Lower leg skin (tissue), 4 donors: ENCODE measurements at regions not wholly inside any gene's neighbourhood (a gene's known extent, or its start where the extent isn't known, plus 50 kb on each side); places are given as distances from the start of the nearest gene placed in this dataset.
"Not testable (repeated sequence)": the region's sequence is repeated elsewhere in the genome, so short reads cannot be mapped to it uniquely, and the experiment has no call there.

Source experiments
- DNase-seq, 2 donors: peaks; one replicate each; pipeline ENCODE4 v3.0.0-alpha.2; 2019; ENCODE audit warnings: low spot score in 2 of 2
- H3K4me3 ChIP-seq: fragments of 200-600 bp; sonication (generic); 2 replicates; pipeline ENCODE4 v1.5.1; 2017; ENCODE audit warnings: mild to moderate bottlenecking, low read depth; ENCODE audit not compliant: poor library complexity, severe bottlenecking
- POLR2A ChIP-seq, 2 donors: fragments of 450-650 bp; IDR thresholded peaks; one replicate each; pipeline ENCODE4 v1.6.1; 2016 to 2017; ENCODE audit warnings: antibody characterized with exemption in 2 of 2, mild to moderate bottlenecking in 1 of 2, moderate library complexity in 1 of 2
- WGBS, 2 donors: methylation state at CpG; one replicate each; pipeline ENCODE4 v1.1.5; 2018; 5-methylcytosine and 5-hydroxymethylcytosine counted together
- intact Hi-C: fragments of 100-400 bp; cut with DNase I; formaldehyde crosslinking; loops from one replicate; pipeline ENCODE4 v1.15.0; 2023; ENCODE audit warnings: low total_unique reads
- TF ChIP-seq, protein P1 (sequence below), 3 donors: fragments of 450-650 bp; IDR thresholded peaks; one replicate each; pipeline ENCODE4 v1.5.1; 2016; ENCODE audit warnings: antibody characterized with exemption in 3 of 3, mild to moderate bottlenecking in 3 of 3, moderate library complexity in 2 of 3

DNA sequence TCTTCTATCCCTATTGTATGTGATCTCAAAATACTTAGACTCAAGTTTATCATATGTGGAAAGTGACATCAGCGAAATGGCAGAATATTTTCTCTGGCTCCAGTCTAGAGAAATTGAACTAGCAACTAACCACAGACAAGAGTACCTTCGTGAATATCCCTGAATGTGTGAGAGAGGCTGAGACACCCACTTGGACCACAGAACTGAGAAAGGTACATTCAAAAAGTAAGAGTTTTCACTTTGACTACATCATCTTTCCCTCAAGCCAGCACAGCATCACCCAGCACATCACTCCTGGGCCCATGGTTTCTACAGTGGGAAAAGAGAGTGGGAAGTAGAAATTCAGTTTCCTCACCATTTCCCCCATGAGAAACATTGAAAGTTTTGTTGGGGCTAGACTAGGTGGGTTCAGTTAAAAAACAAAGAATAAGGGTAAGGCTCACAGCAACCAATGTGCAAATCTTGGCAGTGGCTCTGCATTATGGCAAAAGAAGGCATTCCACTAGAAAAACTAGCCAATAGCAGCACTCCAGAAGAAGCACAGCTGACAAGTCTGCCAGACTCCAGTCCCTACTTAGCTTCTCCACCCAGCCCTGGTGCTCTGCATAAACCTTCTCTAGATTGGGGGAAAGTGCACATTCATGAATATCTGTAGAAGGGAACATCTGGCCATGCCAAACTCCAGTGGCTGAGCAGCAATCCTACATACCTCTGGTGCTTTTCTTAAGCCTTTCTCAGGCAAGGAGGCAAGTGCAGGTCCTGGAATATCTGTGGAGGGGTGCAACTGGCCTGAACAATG lies 225.6 kb upstream of the VLDLR start:
- no peak overlapping the region for H3K4me3 ChIP-seq
- DNase-seq: no peak
- intact Hi-C loops: no loop called here
- no peak for TF ChIP-seq POLR2A (IDR thresholded peaks at IDR 0.05)
- TF ChIP-seq, protein P1, sequence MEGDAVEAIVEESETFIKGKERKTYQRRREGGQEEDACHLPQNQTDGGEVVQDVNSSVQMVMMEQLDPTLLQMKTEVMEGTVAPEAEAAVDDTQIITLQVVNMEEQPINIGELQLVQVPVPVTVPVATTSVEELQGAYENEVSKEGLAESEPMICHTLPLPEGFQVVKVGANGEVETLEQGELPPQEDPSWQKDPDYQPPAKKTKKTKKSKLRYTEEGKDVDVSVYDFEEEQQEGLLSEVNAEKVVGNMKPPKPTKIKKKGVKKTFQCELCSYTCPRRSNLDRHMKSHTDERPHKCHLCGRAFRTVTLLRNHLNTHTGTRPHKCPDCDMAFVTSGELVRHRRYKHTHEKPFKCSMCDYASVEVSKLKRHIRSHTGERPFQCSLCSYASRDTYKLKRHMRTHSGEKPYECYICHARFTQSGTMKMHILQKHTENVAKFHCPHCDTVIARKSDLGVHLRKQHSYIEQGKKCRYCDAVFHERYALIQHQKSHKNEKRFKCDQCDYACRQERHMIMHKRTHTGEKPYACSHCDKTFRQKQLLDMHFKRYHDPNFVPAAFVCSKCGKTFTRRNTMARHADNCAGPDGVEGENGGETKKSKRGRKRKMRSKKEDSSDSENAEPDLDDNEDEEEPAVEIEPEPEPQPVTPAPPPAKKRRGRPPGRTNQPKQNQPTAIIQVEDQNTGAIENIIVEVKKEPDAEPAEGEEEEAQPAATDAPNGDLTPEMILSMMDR (IDR thresholded peaks at IDR 0.05): no peak
- 92 to 96% methylated on average over 2 of the region's 2 CpGs for WGBS, 2 donors

DNA sequence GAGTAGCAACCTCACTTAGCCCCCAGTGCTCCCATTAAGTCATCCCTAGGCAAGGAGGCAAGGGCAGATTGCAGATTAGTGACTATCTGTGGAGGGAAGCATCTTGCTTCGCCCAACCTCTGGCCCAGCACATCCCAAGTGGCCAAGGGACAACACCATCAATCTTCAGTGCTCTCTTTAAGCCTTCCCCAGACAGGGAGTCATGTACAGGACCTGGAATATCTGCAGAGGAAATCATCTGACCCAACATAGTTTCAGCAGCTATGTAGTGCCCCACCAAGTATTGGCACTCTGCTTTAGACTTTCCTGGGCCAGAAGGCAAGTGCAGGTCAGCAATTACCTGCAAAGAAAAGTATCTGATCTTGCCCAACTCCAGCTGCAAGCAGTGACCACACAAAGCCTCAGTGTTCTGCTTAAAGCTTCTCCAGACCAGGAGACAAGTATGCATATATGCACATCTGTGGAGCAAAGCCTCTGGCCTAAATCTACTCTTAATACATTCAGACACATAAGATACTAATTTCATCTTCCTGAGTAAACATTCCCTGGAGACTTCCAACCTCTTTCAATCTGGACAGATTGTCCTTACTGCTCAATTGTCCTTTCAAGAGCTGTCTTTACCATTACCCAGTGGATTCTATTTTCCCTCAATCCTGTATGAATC lies 224.8 kb upstream of the VLDLR start:
- H3K4me3 ChIP-seq: no peak overlapping the region
- intact Hi-C loops: no loop called here
- DNase-seq: no peak
- TF ChIP-seq POLR2A (IDR thresholded peaks at IDR 0.05): no peak
- TF ChIP-seq, protein P1 (IDR thresholded peaks at IDR 0.05): no peak
- 0 to 29% methylated on average over 1 of the region's 1 CpG for WGBS, 2 donors

DNA sequence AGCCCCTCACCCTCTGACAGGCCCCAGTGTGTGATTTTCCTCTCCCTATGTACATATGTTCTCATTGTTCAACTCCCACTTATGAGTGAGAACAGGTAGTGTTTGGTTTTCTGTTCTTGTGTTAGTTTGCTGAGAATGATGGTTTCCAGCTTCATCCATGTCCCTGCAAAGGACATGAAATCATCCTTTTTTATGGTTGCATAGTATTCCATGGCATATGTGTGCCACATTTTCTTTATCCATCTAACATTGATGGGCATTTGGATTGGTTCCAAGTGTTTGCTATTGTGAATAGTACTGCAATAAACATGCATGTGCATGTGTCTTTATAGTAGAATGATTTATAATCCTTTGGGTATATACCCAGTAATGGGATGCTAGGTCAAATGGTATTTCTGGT lies 223.7 kb upstream of the VLDLR start:
- H3K4me3 ChIP-seq, DNase-seq, intact Hi-C loops: not testable (repeated sequence)

DNA sequence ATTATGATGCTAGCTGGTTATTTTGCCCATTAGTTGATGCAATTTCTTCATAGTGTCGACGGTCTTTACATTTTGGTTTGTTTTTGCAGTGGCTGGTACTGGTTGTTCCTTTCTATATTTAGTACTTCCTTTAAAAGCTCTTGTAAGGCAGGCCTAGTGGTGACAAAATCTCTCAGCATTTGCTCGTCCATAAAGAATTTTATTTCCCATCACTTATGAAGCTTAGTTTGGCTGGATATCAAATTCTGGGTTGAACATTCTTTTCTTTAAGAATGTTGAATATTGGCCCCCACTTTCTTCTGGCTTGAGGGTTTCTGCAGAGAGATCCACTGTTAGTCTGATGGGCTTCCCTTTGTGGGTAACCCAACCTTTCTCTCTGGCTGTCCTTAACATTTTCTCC lies 219.8 kb upstream of the VLDLR start:
- intact Hi-C loops, H3K4me3 ChIP-seq, DNase-seq: not testable (repeated sequence)
- 70 to 80% methylated on average over 3 of the region's 3 CpGs for WGBS, 2 donors

DNA sequence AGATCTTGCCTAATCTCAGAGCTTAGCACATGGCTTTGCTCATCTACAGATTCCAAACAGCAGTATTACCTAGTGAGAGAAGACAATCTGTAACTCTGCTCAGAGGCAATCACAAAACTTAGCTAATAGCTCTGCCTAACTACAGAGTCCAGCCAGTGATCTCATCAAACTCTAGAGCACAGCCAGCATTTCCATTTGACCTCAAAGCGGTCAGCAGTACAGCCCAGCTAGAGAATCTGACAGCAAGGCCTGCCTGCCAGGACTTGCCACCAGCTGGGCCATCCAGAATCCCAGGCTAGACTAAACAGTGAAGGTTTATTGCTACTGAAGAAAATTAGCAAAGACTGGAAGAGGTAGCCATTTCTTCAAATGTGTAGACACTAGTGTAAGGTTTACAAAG lies 217.9 kb upstream of the VLDLR start:
- 0 to 43% methylated on average over 1 of the region's 1 CpG for WGBS, 2 donors
- H3K4me3 ChIP-seq: no peak overlapping the region
- intact Hi-C loops: no loop called here
- DNase-seq: no peak
- TF ChIP-seq, protein P1 (IDR thresholded peaks at IDR 0.05): no peak
- TF ChIP-seq POLR2A (IDR thresholded peaks at IDR 0.05): no peak

DNA sequence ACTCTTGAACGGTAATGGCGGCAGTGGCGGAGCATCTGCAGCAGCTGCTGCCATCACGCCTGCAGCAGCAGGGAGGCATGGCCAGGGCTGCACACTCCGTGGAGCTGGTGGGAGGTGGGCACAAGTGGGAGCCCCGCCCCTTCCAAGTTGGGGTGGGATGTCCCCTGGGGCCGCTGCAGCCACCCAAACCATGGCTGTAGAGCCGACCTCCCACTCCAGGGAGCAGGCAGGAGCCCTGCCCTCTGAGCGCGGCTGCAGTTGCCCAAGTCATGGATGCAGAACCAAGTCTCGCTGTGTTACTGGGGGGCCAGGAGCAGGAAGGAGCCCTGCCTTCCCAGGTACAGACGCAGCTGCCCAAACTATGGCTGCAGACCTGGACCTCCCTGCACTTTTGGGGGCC lies 215.3 kb upstream of the VLDLR start:
- no peak for TF ChIP-seq POLR2A (IDR thresholded peaks at IDR 0.05)
- TF ChIP-seq, protein P1 (IDR thresholded peaks at IDR 0.05): no peak
- H3K4me3 ChIP-seq: no peak overlapping the region
- WGBS, 2 donors: 88 to 95% methylated on average over 6 to 10 of the region's 12 CpGs
- DNase-seq: no peak
- intact Hi-C loops: no loop called here

DNA sequence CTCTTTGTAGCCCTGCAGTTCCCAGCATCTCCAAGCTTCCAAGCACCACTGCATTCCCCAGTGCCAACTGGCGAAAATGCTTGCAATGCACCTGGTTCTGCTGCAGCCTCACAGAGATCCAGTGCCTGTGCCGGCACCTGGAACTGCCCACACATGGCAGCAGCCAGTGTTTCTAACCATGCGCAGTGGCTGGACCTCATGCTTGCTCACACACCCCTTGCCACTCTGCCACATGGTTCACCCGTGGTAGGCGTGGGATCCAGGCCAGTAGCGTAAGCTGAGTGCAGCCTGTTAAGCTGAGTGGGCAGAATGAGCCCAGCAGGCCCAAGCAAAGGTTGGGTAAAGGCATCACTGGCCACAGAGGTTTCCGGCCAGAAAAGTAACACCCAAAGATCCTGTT lies 214.1 kb upstream of the VLDLR start:
- intact Hi-C loops: no loop called here
- WGBS, 2 donors: 87 to 90% methylated on average over 7 of the region's 7 CpGs
- H3K4me3 ChIP-seq: no peak overlapping the region
- TF ChIP-seq, protein P1 (IDR thresholded peaks at IDR 0.05): no peak
- TF ChIP-seq POLR2A (IDR thresholded peaks at IDR 0.05): no peak
- no peak for DNase-seq
